ENCODE measurements at regions not wholly inside any gene's neighbourhood (a gene's known extent, or its start where the extent isn't known, plus 50 kb on each side); places are given as distances from the start of the nearest gene placed in this dataset.
"Not testable (repeated sequence)": the region's sequence is repeated elsewhere in the genome, so short reads cannot be mapped to it uniquely, and the experiment has no call there.

- TF ChIP-seq, protein P1, sequence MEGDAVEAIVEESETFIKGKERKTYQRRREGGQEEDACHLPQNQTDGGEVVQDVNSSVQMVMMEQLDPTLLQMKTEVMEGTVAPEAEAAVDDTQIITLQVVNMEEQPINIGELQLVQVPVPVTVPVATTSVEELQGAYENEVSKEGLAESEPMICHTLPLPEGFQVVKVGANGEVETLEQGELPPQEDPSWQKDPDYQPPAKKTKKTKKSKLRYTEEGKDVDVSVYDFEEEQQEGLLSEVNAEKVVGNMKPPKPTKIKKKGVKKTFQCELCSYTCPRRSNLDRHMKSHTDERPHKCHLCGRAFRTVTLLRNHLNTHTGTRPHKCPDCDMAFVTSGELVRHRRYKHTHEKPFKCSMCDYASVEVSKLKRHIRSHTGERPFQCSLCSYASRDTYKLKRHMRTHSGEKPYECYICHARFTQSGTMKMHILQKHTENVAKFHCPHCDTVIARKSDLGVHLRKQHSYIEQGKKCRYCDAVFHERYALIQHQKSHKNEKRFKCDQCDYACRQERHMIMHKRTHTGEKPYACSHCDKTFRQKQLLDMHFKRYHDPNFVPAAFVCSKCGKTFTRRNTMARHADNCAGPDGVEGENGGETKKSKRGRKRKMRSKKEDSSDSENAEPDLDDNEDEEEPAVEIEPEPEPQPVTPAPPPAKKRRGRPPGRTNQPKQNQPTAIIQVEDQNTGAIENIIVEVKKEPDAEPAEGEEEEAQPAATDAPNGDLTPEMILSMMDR (IDR thresholded peaks at IDR 0.05) = not testable (repeated sequence)
- not testable (repeated sequence) for TF ChIP-seq EZH2 (IDR thresholded peaks at IDR 0.05)
Measured at GRCh38 chr9:97133966-97134365, 95.0 kb upstream of the CTSV start.

All from neural progenitor cell (in vitro differentiated cells).